Suprapubic skin (tissue), 4 donors: ENCODE measurements at regions not wholly inside any gene's neighbourhood (a gene's known extent, or its start where the extent isn't known, plus 50 kb on each side); places are given as distances from the start of the nearest gene placed in this dataset.

Experiments
- DNase-seq, 2 donors: peaks; one replicate each; pipeline ENCODE4 v3.0.0-alpha.2; 2019; ENCODE audit warnings: low spot score in 2 of 2
- H3K27ac ChIP-seq: fragments of 200-600 bp; sonication (generic); one replicate; pipeline ENCODE4 v1.5.1; 2019
- H3K27me3 ChIP-seq: fragments of 200-600 bp; sonication (generic); one replicate; pipeline ENCODE4 v1.5.1; 2019
- H3K36me3 ChIP-seq: fragments of 200-600 bp; sonication (generic); one replicate; pipeline ENCODE4 v1.5.1; 2019
- H3K4me1 ChIP-seq: fragments of 200-600 bp; sonication (generic); one replicate; pipeline ENCODE4 v1.5.1; 2019
- H3K4me3 ChIP-seq: fragments of 200-600 bp; sonication (generic); one replicate; pipeline ENCODE4 v1.5.1; 2019; ENCODE audit warnings: mild to moderate bottlenecking
- H3K9me3 ChIP-seq: fragments of 200-600 bp; sonication (generic); one replicate; pipeline ENCODE4 v1.5.1; 2019
- EP300 ChIP-seq: sonication (generic); formaldehyde crosslinking; IDR thresholded peaks from one replicate; pipeline ENCODE4 v1.6.1; 2017; ENCODE audit warnings: antibody characterized with exemption
- POLR2A ChIP-seq, 2 donors: fragments of 450-650 bp; IDR thresholded peaks; one replicate each; pipeline ENCODE4 v1.6.1; 2017; ENCODE audit warnings: antibody characterized with exemption in 2 of 2, mild to moderate bottlenecking in 2 of 2, moderate library complexity in 2 of 2
- POLR2AphosphoS5 ChIP-seq, 3 donors: sonication (generic); formaldehyde crosslinking; IDR thresholded peaks; one replicate each; pipeline ENCODE4 v1.6.1; 2017; ENCODE audit warnings: antibody characterized with exemption in 3 of 3
- WGBS: methylation state at CpG from one replicate; pipeline ENCODE4 v1.1.5; 2018; 5-methylcytosine and 5-hydroxymethylcytosine counted together
- TF ChIP-seq, protein P1 (sequence below), 2 donors: fragments of 200-600 bp in 1 of 2; fragments of 450-650 bp in 1 of 2; sonication (generic) in 1 of 2; IDR thresholded peaks; one replicate each; pipeline ENCODE4 v1.5.1; 2016 to 2019; ENCODE audit warnings: antibody characterized with exemption in 2 of 2, mild to moderate bottlenecking in 1 of 2, moderate library complexity in 1 of 2

DNA sequence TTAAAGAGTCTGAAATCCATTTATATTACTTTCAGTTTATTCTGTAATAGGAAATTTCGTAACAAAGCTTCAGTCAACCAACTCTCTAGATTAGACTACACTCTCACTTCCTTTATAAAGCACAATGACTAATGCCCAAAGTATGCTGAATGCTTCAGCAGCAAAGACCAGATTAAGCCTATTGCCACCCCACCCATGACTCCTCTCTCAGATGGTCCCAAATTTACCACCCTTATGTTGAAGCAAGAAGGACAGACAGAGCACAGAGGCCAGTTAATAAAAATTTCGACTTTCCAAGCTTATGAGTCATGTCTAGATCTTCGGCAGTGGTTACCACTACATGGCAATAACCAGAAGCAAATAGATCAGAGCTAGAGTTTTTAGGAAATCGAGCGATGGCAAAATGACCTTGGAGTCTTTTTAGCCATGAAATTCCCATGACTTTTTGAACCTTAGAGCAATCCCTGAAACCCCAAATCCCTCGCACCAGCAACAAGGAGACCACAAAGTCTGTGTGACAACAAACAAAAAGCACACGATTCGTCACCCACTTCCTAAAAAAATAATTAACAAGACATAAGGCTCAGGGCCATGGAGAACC is 287.8 kb upstream of the RASA1 start:
- no peaks in the 10 kb centered on the region for H3K27me3 ChIP-seq
- TF ChIP-seq, protein P1, sequence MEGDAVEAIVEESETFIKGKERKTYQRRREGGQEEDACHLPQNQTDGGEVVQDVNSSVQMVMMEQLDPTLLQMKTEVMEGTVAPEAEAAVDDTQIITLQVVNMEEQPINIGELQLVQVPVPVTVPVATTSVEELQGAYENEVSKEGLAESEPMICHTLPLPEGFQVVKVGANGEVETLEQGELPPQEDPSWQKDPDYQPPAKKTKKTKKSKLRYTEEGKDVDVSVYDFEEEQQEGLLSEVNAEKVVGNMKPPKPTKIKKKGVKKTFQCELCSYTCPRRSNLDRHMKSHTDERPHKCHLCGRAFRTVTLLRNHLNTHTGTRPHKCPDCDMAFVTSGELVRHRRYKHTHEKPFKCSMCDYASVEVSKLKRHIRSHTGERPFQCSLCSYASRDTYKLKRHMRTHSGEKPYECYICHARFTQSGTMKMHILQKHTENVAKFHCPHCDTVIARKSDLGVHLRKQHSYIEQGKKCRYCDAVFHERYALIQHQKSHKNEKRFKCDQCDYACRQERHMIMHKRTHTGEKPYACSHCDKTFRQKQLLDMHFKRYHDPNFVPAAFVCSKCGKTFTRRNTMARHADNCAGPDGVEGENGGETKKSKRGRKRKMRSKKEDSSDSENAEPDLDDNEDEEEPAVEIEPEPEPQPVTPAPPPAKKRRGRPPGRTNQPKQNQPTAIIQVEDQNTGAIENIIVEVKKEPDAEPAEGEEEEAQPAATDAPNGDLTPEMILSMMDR (IDR thresholded peaks at IDR 0.05): no peak
- no peak for TF ChIP-seq POLR2AphosphoS5 (IDR thresholded peaks at IDR 0.05)
- no peak for TF ChIP-seq EP300
- TF ChIP-seq POLR2A (IDR thresholded peaks at IDR 0.05): no peak
- peak overlapping the region; percentile 8 for H3K27ac ChIP-seq
- WGBS: 66% methylated on average over 8 of the region's 8 CpGs
- H3K36me3 ChIP-seq: no peaks in the 10 kb centered on the region
- no peaks in the 10 kb centered on the region for H3K9me3 ChIP-seq
- no peak overlapping the region for H3K4me3 ChIP-seq
- DNase-seq: no peak
- peaks cover 5% of the 10 kb centered on the region for H3K4me1 ChIP-seq

DNA sequence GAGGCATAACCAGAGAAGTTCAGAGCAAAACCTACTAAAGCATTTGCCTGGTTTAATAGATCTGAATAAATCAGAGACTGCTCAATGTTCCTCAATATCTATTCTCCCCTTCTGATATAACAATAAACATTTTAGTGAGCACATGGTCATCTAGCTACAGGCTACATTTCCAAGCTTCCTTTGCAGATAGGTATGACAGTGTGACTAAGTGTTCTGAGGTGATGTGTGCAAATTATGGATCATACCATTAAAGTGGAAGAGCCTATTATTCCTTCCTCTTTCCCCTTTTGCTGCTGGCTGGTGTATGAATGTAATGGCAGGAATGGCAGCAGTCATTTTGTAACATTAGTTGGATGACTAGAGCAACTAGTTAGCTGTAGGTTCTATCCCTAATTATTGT is 285.8 kb upstream of the RASA1 start:
- no peak overlapping the region for H3K27ac ChIP-seq
- no peaks in the 10 kb centered on the region for H3K9me3 ChIP-seq
- H3K4me3 ChIP-seq: no peak overlapping the region
- TF ChIP-seq POLR2AphosphoS5 (IDR thresholded peaks at IDR 0.05): no peak
- TF ChIP-seq, protein P1 (IDR thresholded peaks at IDR 0.05): no peak
- TF ChIP-seq EP300: no peak
- no peak for TF ChIP-seq POLR2A (IDR thresholded peaks at IDR 0.05)
- H3K27me3 ChIP-seq: no peaks in the 10 kb centered on the region
- no peaks in the 10 kb centered on the region for H3K36me3 ChIP-seq
- peaks cover 5% of the 10 kb centered on the region for H3K4me1 ChIP-seq
- DNase-seq: no peak

DNA sequence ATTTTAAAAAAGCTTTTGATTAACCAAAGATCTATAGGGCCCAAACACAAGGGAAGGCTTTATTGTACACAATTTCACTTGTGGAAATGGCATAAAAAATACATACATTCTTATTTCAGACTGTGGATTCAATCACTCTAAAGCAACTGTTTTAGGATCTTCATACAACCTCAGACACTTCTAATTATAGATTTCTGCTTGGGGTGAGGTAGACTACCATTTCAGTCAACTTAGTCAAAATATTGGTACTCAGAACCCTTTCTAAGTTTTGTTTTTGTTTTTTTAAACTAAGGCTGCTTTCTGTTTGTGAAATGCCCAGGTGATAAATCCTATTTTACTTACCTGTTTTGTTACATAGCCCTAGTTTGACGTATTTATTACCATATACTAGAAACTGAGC is 284.5 kb upstream of the RASA1 start:
- 71% methylated on average over 1 of the region's 1 CpG for WGBS

DNA sequence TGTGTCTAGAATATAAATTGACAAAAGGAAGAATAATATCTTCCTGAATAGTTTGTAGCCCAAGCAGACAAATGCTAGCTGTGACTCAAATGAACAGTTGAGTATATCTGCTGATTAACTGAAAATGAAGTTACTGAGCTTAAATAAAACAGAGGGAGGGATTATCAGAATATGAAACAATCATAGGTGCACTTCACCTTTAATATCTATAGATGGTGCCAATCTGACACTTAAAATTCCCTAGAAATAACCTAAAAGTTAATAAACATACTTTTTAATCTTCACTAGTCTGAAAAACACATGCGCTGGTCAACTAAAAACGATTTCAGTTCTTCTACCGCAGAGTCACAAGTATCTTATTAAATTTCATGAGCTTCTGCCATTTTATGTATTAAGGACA is 280.8 kb upstream of the RASA1 start:
- TF ChIP-seq, protein P1 (IDR thresholded peaks at IDR 0.05): no peak
- TF ChIP-seq POLR2AphosphoS5 (IDR thresholded peaks at IDR 0.05) (no peak), EP300 (no peak), POLR2A (IDR thresholded peaks at IDR 0.05) (no peak)
- Histone ChIP-seq H3K9me3 (no peaks in the 10 kb centered on the region), H3K27ac (no peak overlapping the region), H3K4me3 (no peak overlapping the region), H3K4me1 (no peaks in the 10 kb centered on the region), H3K36me3 (no peaks in the 10 kb centered on the region), H3K27me3 (no peaks in the 10 kb centered on the region)
- DNase-seq: no peak
- 85% methylated on average over 3 of the region's 3 CpGs for WGBS

More for the DNA sequence above, 284.5 kb upstream of the RASA1 start:
- TF ChIP-seq, protein P1 (IDR thresholded peaks at IDR 0.05): no peak
- TF ChIP-seq EP300: no peak
- no peak for TF ChIP-seq POLR2A (IDR thresholded peaks at IDR 0.05)
- TF ChIP-seq POLR2AphosphoS5 (IDR thresholded peaks at IDR 0.05): no peak
- Histone ChIP-seq H3K4me3 (no peak overlapping the region), H3K27me3 (no peaks in the 10 kb centered on the region), H3K27ac (no peak overlapping the region), H3K9me3 (no peaks in the 10 kb centered on the region), H3K36me3 (no peaks in the 10 kb centered on the region), H3K4me1 (peaks cover 5% of the 10 kb centered on the region)
- DNase-seq: no peak

DNA sequence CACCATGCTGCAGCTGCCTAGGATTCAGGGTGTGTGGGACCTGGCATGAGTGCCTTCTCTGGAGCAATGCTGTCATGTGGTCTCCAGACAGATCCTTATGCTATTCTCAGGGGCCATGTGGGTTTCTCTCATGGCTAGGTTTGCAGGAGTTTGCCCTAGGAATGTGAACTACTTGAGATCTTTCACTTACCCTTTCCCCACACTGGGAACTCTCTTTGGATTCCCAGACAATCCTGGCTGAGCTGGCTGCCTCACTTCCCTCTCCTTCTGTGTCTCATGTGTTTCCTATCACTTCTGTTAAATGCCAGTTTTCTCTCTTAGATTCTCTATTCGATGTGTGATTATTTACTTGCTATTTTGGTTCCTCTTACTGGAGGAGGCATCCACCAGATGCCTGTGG is 270.2 kb upstream of the RASA1 start:
- no peak for DNase-seq
- 48% methylated on average over 1 of the region's 1 CpG for WGBS
- no peak overlapping the region for H3K4me3 ChIP-seq
- no peaks in the 10 kb centered on the region for H3K36me3 ChIP-seq
- TF ChIP-seq, protein P1 (IDR thresholded peaks at IDR 0.05): no peak
- TF ChIP-seq EP300: no peak
- no peak for TF ChIP-seq POLR2A (IDR thresholded peaks at IDR 0.05)
- TF ChIP-seq POLR2AphosphoS5 (IDR thresholded peaks at IDR 0.05): no peak
- H3K27ac ChIP-seq: no peak overlapping the region
- H3K27me3 ChIP-seq: no peaks in the 10 kb centered on the region
- H3K4me1 ChIP-seq: no peaks in the 10 kb centered on the region
- no peaks in the 10 kb centered on the region for H3K9me3 ChIP-seq
